GM21619 (cell line): ENCODE measurements at regions not wholly inside any gene's neighbourhood (a gene's known extent, or its start where the extent isn't known, plus 50 kb on each side); places are given as distances from the start of the nearest gene placed in this dataset.
"Not testable (repeated sequence)": the region's sequence is repeated elsewhere in the genome, so short reads cannot be mapped to it uniquely, and the experiment has no call there.

Source experiments
- ATAC-seq: cut with Tn5 transposase; IDR thresholded peaks from one replicate; pipeline ENCODE4 v1.9.1; 2021; ENCODE audit not compliant: unreplicated experiment

DNA sequence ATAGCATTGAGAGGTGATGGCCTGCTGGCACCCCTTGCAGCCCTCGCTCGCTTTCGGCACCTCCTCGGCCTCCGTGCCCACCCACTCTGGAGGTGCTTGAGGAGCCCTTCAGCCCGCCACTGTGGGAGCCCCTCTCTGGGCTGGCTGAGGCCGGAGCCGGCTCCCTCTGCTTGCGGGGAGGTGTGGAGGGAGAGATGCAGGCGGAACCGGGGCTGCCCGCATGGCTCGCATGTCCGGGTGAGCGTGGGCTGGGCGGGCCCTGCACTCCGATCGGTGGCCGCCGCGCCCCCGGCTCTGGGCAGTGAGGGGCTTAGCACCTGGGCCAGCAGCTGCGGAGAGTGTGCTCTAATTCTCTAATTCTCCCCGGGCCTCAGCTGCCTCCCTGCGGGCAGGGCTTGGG lies 101.1 kb downstream of the KIF4B start:
- ATAC-seq, result no peak

DNA sequence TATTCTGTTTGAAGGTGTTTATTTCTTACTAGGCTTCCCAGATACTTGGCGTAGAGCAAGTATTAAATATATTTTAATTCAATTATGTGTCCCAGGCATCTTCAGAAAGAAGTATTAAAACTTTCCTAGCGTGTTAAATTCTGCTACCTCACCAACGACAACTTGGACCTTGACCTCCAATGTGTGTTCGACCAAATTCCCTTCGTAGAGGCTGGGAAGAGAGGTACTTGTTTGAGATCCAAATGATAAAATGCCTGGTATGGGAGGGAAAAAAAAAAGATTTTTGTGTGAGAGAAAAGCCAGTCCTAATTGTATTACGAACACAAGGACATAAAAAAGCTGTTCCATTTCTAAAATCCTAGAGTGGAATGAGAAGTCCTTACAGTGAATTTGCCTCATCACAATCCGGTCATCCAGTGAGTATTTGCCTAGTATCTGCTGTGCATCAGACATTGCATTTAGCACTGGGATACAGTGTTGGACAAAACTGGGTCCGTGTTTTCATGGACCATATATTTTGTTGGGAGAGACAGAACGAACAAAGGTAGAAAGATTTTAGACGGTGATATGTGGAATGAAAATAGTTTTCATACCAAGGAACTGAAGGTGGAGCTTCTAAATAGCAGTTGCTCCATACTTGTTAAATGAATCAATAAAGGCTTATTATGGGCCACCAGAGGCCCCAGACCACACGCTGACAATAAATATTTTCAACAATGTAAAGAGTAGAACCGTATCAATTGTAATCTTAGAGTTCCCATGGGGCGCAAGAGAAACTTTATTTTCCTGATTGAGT lies 103.1 kb downstream of the KIF4B start:
- ATAC-seq, result no peak

DNA sequence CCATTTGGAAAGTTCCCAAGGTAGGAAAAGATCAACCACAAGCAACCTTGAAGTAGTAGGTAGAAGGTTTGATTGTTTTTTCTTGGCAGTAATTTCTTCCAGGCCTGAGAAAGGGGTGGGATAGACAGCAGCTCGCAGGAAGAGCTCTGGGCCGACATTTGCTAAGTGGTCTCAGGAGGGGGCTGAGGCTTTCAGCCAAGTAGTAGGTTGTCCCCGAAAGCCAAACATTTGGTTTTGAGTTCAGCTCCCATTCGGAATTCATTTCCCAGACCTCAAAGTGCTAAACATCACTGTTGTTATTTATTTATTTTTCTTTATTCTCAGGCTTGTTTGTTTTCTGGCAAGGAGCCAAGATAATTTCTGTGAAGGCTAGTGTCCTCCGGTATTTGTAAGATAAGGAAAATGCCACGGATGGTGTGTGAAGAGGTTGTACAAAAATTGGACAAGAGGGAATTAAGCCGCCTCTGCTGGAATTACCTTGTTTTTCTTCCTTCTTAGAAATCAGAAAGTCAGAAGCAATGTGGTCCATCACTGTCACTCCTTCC lies 112.1 kb downstream of the KIF4B start:
- no peak for ATAC-seq

DNA sequence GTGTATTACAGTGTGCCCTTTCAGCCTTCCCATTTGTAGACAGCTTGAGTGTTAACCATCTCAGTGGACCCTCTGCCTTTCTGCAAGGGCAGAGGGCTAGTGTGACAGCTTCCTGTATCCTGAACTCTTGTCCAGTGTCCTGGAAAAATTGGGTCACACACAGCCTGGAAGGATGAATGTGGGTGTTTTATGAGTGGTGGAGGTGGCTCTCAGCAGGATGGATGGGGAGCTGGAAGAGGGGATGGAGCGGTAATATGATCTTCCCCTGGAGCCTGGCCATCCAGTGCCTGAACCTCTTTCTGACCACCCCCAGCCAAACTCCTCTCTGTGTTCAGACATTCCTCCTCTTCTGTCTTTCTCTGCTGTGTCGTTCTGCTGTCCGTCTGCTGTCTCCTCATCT lies 113.0 kb downstream of the KIF4B start:
- ATAC-seq, result no peak

DNA sequence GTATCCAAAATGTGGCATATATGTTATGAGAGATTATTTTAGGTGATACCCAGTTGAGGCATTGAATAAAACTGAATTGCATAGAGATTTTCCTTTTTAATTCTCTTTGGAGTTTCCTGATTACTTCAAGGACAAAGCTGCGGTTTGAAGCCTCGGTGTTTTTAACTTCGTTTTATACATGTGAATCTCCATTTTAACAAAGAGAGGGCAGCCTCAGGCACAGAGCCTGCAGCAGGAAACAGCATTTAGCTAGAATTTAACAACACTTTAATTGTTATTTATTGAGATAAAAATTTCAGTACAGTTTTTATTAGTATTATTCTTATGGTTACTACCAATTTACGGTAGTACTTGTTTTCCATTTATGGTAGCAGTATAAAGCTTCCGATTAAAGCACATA lies 114.0 kb downstream of the KIF4B start:
- ATAC-seq, result no peak

DNA sequence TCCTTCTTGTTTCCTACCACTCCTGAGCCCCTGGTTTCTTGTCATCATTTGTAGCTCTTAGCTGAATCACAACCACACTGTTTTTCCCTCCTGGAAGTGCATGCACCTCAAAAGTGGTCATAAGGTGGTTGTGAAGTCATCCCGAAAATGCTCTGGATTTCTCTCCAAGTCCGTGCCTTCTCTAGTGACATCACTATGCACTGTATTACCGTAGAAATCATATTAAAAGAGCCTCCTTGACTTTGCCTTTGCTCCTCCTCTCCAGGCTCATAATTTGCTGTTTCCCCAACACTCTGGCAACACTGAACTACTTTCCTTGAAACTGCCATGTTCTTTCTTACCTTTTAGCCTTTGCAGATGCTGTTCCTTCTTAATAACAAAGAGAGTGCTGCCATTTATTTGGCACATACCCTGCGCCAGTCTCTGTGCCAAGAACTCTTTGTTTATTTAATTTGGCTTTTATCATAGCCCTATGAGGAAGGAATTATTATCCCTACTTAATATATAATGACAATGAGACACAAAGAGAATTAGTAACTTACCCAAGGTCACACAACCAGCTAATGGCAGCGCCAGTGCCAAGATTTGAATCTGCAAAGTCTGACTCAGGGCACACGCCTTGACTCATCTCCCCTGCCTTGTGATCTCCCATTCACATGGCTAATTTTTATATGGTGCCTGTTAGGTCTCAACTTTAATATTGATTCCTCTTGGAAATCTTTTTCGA lies 115.4 kb downstream of the KIF4B start:
- ATAC-seq, result no peak

DNA sequence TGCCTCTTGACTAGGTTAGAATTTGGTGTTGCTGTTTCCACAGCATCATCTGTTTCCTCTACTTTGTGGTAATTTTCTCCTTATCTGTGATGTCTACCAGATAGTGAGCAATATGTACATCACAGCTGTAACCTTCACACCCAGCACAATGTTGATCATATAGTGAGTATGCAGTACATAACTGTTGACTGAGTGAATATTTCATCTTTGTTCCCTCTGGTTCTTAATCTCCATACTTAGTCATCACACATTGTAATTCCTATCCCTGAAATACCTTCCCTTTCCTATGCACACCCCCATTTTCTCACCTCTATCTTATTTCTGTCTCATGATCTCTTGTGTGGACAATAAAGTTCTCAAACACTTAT lies 115.9 kb downstream of the KIF4B start:
- no peak for ATAC-seq

DNA sequence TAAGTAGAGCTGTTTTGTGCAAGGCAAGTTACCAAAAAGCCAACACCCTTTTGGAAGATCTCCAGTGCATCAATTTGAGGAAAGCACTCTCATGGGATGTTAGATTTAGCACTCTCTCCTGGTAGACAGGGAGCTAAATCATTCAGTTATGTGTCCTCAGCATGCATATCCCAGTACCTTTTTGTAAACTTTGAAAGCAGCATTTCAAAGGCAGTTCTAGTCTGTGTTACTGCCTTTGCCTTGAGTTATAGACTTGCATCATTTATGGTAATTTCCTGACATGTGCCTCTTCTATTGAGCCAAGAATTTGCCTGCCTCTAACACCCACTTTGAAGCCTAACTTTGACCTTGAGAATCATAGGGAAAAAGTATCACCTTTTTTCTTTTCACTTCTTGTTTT lies 120.6 kb downstream of the KIF4B start:
- ATAC-seq, result no peak

DNA sequence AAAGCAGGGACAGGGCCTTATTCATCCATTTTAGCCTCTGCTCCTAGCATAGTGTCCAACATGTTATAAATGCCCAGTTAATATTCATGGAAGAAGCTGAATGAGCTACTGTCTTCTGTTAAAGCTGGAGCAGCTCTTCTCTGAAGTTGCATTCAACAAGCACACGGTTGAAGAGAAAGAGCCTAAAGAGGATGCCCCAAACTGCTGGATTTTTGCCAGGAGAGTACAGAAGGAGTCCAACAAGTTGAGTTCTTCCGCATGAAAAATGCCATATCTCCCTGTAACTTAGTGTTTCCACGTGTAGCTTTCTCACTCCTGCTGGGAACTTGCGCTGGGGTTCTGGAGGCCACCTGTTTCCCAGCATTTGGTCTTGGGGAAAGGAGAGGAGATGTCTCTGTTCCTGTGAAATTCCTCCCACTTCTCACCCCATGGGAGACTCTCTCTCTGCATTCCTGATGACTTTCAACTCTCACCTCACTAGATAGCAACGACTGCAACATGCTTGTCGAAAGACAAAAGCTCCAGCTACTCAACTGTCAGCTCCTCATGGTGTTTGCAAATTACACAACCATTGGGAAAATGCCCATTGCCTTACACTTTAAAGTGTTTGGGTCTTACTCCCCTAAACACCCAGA lies 122.8 kb downstream of the KIF4B start:
- ATAC-seq, result no peak

DNA sequence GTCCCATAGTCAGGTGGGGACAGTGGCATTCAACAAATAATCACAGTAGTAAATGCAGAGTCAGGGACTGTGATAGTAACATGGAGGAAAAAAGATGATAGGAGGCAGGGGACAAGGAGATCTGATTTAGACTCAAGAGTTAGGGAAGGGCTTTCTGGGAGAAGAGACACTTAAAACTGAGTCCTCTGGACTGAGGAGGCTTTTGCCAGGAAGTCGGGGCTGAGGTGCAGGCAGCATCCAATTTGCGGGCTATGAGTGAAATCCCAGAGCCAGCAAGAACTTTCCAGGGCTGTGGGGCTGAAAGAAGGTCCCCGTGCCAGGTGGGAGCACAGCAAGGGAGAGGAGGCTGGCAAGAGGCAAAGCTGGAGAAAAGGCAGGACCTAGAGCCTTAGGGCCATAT lies 124.1 kb downstream of the KIF4B start:
- ATAC-seq, result no peak

DNA sequence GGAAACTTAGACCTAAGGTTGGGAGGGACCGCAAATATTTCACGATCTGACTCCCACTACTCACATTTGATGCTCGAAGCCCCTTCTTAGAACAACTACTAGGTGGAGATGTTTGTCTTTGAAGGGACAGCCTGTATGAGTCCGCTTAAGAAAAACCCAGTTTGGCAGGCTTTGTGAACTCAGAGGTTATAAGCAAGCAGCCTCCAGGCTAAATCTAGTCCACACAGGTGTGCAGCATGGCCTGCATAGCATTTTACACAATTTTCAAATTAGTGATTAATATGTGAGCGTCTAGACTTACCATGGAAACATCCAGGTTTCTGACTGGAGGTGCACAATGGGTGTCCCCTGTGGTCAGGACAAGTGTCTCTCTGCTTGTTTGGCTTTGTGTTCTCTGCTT lies 127.1 kb downstream of the KIF4B start:
- no peak for ATAC-seq

DNA sequence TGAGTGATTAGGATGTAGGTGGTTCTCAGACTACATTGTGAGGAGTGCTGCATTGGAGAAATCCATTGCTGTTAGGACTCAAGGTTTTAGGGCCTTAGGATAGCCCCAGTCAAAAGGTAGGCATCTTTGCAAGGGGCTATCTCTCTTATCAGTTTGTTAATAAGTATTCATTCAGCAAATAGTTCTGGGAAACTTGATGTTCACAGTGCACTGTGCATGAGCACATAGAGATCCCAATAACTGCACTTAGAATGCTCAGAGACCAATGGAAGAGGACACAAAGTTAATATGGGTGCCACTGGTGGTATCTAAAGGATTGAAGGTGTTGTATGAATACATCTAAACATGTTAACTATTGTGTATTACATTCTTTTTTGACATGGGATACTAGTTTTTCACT lies 131.4 kb downstream of the KIF4B start:
- ATAC-seq, result no peak

DNA sequence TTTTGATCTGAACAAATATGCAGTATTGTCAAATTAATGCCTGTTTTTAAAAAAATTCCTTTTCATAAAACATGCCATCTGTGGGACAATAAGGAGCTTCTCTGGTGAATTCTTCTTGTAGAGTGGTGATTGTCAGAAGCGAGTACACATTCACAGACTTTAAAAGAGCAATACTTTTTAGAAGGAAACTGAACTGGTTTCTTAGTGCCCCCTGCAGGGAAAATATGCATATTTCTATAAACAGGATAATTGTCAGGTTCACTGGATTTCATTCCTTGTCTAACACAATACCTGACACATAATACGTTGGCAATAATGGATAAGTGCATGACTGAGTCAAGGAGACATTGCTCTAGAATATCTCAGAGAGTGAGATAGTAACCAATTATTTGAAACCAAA lies 133.7 kb downstream of the KIF4B start:
- ATAC-seq, result no peak

DNA sequence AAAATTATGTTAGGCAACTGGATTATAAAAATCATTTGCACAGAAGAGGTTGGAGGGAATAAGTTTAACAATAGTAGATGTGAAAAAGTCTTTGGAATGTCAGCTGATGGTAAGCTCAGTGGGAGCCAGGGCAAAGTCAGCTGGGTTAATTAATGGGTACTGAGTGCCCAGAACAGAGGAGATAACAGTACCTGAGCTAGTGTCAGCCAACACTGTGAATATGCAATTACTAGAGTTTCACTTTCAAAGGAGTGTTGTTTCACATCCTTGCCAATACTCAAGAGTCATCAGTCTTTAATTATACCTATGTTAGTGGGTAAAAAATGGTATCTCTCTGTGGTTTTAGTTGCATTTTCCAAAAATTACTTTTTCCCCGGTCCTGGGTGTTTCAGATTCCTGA lies 135.1 kb downstream of the KIF4B start:
- no peak for ATAC-seq

DNA sequence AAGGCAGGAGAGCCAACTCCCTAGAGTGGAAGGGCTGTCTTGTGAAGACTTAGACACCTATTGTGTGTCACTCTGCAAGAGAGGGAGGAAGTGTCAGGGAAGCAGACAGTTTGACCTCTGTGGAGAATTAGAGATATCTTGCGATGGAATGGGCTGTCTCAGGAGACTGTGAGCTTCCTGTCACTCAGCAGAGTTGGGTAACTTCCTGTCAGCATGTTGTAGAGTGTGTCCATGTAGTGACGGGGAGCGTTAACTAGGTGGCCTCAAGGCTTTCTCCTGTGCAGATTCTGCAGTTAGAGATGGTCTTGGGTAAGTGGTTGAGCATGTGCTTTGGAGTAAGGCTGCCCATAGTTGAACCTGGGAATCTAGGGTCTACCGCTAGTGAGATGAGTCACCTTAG lies 136.5 kb downstream of the KIF4B start:
- ATAC-seq, result no peak

DNA sequence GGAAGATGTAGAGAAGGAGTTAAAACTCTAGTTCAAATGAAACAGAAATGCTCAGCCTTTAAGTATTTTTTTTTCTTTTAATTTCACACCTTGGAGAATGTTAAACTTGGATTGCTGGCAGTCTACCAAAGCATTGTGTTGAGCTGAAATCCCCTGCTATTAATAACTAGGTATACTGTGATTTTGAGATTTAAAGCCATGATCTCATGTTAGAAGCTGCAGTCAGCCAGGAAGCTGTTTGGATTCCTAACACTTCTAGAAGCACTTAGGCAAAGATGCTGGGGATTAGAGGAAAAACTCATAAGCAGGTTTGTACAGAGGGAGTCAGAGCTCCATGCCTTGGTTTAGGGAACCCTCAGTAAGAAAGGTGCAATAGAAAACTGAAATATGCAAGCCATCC lies 141.4 kb downstream of the KIF4B start:
- ATAC-seq, result no peak

DNA sequence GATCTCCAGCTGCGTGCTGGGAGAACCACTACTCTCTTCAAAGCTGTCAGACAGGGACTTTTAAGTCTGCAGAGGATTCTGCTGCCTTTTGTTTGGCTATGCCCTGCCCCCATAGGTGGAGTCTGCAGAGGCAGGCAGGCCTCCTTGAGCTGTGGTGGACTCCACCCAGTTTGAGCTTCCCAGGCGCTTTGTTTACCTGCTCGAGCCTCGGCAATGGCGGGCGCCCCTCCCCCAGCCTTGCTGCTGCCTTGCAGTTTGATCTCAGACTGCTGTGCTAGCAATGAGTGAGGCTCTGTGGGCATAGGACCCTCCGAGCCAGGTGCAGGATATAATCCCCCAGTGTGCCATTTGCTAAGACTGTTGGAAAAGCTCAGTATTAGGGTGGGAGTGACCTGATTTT lies 149.5 kb downstream of the KIF4B start:
- not testable (repeated sequence) for ATAC-seq

DNA sequence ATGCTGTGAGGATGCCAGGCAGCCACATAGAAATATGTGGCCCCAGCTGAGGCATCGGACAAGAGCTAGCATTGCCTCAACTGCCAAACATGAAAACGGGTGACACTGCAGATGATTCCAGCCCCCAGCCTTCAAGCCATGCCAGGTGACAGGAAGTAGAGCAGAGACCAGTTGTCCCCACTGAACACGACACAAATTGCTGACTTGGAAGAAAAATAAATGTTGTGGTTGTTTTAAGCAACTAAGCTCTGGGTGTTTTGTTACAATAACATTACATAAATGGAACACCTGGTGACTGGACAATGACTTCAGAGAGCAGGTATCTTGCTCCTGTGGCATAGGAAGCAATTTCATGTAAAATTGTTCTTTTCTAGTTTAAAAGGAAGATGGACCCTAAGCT lies 154.2 kb downstream of the KIF4B start:
- ATAC-seq, result no peak

DNA sequence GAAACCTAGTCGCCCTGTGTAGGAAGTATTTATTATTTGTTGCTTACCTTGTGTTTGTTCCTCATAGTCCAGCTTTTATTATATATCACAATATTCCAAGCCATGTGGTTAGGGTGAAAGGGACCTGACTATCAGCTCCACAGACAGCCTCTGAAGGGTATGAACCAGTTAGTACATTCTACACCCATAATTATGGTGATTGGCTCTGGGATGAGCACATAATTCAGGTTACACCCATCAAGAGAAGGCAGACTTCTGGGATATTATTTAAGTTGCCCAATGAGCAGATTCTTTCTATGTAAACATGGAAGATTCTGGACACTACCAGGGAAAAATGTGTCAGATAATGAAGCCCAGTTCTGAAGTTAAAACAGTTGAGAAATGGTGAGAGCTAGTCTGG lies 168.0 kb downstream of the KIF4B start:
- ATAC-seq, result no peak

DNA sequence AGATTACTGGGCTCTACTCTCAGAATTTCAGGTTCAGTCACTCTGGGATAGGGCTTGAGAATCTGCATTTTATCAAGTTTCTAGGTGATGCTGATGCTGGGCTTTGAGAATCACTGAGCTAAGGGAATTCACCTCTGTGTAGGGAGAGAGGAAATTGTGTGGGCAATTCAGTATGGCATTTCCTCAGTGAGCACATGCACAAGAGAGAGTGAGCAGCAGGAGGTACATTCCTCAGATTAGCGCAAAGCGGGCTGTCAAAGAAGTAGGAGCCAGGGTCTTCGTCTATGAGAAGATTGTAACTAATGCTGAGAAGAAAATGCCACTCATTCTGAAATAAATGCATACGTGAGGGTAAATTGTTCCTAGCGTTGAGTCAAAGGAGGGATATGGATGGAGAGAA lies 175.9 kb downstream of the KIF4B start:
- ATAC-seq, result no peak

DNA sequence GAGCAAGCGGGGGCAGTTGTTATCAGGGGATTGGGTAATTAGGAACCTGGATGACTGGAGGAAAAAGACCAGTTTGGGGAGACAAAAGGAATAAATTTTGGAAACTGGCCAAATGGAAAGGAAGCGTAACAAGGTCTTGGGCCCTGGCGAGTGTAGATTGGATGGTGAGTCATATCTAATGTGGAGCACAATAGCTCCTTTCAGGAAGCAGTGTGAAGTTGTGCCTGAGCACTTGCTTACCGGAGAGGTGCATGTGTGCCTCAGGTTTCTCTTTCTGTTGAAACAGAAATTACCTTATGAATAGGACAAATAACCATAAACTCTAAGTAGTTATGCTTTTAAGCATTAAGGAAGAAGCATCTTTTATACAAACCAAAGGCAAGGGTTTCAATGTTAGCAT lies 176.4 kb downstream of the KIF4B start:
- no peak for ATAC-seq

DNA sequence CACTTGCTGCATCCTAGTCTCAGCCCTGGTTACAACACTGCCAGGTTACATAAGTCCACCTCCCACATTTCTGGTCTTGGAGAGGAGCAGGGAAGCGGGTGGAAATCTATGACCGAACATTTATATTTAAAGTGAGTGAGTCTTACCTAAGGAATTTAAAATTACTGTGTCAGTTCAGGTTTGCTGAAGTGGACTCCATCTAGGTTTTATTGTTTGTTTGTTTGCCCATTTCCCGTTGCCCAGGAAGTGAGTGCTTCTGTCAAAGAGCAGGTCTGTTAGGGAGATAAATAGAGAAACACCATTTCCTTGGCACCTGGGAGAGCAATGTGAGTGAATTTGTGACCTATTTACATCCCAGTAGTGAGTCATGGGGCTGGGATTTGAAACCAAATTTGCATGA lies 179.5 kb downstream of the KIF4B start:
- ATAC-seq, result no peak
